GM18858 (cell line): ENCODE measurements at regions not wholly inside any gene's neighbourhood (a gene's known extent, or its start where the extent isn't known, plus 50 kb on each side); places are given as distances from the start of the nearest gene placed in this dataset.

Experiments used
- ATAC-seq: cut with Tn5 transposase; IDR thresholded peaks from one replicate; pipeline ENCODE4 v1.9.1; 2021; ENCODE audit not compliant: unreplicated experiment

DNA sequence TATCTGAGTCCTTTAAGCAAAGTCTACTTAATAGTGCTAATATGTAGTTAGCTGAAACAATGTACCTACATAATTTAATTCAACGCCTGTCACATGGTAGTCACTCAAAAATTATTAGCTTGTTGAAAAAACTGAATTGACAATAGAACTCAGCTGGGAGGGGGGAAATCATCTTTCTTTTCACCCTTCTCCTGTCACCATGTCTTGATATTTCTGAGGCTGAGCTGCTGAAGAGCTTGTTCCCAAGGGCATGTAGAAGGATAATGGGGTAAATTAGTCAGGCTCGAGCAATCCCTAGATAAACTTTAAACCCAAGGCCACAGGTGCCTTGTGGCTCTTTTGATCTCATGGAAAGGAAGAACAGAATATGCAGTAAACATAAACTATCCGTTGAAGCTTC, 339.6 kb upstream of the LRATD1 start:
- ATAC-seq = no peak

DNA sequence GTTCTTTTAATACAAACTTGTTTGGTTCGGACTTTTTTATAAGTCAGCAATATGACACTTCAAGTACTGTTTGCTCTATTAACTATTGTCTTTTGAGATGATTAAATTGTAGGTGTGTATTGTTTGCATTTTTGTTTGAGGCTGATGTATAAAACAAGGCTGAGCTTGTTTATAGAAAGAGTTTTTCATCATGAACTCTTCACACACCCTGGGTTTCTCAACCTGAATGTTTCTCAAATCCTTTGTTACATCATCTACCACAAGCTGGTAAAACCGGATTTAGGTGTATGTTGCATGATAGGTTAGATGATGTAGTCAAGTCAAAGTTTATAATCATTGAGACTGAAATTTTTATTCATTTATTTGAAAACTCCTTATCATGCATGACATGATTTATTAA, 335.2 kb upstream of the LRATD1 start:
- no peak for ATAC-seq

DNA sequence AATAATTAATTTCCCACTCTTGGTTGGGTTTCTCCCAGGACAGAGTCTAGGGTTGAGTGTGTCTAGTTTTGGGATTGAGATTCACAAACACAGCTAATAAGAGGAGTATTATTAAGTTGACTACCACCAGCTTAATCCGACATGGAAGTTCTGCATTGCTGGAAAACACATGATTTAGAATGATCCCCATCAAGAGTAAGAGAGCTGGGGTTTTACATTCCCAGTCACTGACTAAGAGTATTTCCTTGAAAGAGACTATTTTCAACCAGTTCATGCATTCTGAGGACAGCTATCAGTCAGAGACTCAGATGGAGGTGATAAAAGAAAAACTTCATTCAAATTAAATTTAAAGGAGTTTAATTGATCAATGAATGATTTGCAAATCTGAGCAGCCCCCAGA, 334.6 kb upstream of the LRATD1 start:
- ATAC-seq = no peak

DNA sequence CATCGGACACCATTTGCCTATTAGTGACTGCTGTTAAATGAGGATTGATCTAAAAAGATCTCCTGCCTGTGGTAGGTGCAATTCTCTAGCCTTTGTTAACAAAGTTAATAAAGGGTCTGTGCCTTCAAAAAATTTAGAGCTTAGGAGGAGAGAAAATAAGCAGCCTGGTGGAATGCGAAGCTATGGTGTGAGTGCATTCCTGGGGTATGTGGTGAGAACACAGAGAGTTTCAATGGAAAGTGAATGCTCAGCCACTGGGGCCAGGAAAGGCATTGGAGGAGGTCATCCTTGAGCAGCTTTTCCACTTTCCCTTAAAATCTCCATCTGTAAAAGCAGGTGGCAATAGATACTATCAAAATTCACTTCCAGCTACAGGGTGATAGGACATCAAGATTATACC, 331.2 kb upstream of the LRATD1 start:
- ATAC-seq = no peak

DNA sequence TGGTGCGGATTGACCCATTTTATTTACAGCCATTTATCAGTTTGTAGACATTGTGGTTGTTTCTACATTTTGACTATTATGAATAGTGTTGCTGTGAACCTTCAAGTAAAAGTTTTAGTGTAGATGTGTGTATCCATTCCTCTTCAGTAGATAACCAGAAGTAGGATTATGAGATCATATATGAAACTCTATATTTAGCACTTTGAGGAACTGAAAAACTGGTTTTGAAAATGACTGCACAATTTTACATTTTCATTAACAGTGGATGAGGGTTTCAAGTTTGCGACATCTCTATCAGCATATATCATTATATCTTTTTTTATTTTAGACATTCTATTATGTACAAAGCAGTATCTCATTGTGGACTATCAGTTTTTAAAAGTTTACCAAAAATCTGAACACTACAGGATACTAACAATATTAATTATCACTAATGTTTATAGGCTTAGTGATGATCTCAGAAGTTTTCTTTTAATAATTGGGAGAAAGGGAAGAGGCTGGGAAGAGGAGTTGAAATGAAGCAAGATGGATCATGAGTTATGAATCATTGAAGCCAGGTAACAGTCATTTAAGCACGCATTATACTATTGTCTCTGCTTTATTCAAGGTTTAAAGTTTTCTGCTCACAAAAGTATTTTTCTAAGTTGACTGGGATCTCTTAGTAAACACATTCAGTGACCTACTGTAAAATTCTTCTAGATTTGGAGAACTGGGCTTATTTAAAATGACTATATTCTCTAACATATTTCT, 329.0 kb upstream of the LRATD1 start:
- ATAC-seq = peak; percentile 92

DNA sequence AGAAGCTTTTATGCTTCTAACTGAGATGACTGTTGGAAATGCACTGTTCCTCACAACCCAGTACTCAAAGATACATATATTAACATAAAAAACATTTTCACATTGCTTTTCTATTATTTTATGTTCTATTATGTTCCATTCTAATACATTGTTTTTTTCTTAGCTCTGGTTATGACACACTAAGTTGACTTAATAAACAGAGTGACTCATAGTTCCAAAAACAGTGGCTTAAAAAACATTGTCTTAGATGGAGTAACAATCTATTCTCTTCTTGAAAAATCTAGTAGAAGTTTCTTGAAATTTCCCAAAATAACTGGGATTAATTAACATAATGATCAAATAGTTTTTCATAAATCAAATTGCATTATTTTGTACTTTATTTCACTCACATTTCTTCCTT, 328.2 kb upstream of the LRATD1 start:
- no peak for ATAC-seq

DNA sequence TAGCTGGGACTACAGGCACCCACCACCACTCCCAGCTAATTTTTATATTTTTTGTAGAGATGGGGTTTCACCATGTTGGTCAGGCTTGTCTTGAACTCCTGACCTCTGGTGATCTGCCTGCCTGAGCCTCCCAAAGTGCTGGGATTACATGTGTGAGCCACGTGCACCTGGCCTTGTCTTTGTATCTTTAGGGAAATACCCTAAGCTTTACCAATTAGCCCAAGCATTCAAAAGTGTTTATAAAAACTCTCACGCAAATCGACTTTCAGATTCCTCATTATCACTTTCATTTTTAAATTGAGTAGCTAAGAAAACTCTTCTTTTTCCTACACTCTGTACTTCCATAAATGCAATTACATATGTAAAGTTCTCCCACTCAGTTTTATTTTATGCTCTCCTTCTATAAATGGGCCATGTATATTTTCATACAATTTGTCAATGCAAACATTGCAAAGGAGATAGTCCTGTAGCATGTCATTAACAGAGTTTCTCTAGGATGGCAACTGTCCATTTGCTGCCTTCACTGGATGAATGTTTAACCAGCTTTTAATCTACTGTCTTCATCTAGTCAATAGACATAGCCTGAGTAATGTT, 326.2 kb upstream of the LRATD1 start:
- peak; percentile 56 for ATAC-seq

DNA sequence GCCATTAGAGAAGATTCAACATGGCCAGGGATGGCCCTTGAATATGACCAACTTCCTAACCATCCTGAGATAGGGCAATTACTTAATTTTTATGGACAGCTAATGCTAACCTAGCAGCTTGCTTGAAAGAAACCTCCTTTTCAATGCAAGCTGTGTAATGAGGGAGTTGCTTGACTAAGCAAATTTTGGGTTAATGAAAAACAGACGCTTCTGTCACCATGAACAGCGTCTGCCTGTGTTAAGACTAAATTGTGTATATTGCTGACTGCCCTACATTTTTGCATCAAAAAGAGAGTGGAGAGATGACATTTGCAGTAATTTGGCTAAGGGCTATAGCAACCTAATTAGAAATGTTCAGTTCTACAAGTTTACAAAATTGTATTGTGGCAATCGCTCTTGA, 319.2 kb upstream of the LRATD1 start:
- ATAC-seq = no peak

DNA sequence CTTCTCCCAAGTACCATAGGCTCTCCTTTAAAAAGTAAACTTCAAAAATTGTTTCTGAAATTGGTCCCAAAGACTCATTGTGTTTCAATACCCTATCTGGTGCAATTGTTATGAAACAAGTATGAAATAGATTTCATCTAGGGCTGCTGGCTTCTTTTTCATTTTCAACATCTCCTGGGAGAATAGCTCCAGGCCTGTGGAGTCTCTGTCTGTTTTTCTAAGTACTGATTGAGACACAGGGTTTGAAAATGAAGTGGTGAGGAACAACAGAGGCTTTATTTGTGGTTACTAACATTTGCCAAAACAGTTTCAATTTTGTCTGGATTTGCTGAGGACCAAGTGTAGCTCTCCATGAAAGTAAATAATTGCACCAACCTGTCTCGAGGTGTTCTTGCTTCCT, 315.9 kb upstream of the LRATD1 start:
- ATAC-seq = no peak

DNA sequence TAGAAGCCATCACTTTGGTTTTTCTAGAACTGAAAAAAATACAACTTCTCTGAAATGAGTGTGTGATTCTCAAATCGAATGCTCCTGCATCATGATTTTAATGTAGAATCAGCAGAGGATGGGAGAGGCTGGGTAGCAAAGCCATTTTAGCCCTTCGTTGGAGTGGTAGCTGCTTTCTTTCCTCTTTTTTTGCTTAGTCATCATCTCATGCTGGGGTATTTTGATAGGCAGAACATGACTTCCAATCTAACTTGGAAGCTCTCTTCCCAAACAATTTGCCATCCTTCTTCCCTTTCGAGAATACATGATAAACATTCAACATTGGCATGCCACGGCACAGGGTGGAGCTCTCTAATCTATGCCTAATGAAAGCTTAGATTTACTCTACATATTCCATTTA, 311.2 kb upstream of the LRATD1 start:
- ATAC-seq = no peak

DNA sequence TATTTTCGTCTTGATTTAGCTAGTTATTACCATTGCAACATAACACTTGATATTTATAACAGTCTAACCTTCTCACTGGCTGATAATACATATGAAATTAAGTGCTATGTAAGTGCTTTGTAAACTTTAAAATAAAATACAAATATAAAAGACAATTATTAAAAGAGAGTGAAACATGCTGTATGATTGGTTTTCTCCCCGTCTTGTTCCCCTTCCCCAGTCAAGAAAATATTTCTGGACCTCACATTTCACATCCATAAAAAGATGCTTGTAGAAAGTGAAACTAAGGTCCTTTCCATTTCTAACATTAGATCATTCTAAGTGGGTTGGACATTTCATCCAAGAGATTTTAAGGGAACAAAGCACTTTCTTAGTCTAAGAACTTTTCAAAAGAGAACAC, 310.2 kb upstream of the LRATD1 start:
- ATAC-seq = no peak

DNA sequence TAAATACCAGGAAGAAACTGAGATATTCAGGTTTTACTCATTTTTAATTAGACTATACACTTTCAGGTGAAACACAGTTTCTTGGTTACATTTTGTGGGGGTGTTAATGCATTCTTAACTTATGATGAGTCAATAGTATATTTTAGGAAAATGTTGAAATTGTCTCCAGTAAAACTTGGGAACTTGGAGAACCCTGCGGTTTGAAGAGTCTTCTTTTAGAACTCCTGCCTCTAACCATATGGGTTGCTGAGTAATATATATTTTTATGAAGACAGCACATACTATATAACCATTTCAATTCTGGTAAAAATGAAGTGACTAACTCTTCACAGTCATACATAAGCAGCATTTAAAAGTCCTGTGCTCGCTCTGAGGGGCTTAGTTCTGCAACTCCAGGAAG, 308.2 kb upstream of the LRATD1 start:
- ATAC-seq = no peak

DNA sequence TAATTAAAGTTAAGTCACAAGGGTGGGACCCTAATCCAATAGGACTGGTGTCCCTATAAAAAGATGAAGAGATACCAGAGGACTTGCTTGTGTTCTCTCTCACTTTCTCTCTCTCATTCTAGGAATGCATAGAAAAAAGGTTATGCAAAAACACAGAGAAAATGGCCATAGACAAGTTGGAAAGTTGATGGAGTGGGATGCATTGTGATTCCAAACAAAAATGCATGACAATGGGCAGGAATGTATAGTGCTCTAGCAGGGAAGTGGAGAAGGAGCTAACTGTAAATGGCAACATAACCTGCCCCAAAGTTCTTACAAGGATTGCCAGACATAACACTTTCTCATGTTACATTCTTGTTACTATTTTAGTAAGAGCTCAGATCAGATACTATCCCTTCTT, 301.6 kb upstream of the LRATD1 start:
- ATAC-seq = no peak

DNA sequence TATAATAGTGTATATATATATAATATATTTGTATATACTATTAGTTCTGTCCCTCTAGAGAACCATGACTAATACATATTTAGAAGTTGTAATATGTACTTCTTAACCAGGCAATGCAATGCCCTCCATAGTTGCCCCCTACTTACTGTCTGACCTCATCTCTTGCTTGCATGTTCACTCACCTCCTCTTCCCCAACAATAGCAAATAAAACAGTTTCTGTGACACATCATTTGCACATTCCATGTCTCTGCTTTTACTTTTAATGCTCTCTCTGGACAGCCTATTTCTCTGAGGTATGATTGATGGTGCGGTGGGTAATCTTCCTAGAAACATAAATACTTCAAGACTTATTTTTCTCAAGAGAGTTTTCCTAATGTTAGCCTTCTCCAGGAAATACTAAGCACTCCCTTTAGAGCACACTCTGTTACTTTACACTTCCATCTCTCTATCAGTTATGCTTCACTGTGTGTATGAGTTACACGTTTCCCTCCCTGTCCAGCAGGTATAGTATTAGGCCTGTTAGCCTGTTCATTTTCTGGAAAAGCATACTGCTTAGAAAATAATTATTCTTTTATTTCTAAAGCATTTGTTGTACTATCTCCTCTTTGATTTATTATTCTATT, 295.6 kb upstream of the LRATD1 start:
- ATAC-seq = no peak

DNA sequence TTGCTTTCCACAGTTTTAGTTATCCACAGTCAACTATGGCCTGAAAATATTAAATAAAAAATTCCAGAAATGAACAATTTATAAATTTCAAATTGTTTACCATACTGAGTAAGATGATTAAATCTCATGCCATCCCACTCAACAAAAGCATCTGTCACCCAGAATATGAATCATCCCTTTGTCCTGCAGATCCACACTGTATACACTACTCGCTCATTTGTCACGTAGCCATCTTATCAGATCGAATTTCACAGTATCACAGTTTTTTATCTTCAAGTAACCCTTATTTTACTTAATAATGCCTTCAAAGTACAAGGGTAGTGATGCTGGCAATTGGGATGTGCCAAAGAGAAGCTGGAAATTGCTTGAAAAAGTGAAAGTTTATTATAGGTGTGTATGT, 291.8 kb upstream of the LRATD1 start:
- ATAC-seq = no peak

DNA sequence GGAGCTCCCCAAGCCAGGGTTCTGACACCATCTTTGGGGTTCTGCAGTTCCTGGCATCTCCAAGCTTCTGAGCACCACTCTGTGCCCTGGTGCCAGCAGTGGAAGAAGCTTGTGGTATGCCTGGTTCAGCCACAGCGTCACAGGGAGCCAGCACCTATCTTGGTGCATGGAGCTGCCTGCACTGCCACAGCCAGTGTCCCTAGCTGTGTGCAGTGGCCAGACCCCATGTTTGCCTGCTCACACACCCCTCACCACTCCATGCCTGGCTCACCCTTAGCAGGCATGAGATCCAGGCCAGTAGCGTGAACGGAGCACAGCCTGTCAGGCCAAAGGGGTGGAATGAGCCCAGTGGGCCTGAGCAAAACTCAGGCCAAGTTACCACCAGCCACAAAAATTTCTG, 290.2 kb upstream of the LRATD1 start:
- no peak for ATAC-seq

DNA sequence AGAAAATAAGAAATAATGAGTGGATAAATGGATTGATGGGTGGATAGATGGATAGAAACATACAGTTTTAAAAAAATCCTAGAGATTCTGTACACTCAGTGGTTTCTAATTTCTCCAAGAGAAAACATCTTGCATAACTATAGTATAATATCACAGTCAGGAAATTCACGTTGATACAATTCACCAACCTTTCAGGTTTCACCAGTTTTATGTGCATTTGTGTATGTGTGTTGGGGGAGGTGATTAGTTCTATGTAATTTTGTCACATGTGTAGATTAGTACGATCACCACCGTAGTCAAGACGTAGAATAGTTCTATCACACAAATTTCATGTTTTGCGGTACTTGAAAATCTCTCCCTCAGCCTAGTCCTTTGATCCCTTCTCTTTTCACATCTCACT, 288.2 kb upstream of the LRATD1 start:
- no peak for ATAC-seq

DNA sequence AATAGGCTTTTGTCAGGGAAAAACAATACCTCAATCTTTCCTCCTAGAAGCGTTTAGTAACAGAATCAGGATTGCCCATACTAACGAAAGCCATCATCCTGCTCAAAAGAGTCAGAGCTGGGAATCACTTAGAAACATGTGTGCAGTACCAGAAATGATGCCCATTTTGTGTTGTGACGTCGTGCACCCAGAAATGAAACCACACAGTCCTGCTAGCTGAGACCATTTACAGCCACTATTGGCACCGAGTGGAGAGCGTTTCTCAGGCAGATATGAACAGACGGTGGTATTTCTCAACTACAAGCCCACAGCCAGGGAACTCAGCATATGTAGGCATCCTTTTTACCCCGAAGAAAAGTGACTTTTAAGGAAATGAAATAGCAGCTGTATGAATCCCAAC, 284.3 kb upstream of the LRATD1 start:
- no peak for ATAC-seq

DNA sequence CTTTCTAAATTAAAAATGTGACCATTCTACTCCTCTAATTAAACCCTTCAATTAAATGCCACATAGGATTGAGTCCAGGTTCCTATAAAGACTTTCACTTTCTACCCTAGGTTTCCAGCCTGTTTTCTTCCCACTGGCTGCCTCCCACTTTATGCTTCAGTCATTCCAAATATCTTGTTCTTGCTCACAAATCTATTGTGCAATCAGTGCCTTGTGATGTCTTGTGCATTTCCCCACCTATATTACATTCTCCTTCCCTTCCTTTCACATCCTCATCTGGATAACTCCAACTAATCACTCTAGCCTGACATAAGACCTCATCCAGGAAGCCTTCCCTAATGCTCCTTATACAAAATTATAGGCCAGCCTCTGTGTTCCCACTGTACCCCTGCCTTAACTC, 281.7 kb upstream of the LRATD1 start:
- ATAC-seq = no peak

DNA sequence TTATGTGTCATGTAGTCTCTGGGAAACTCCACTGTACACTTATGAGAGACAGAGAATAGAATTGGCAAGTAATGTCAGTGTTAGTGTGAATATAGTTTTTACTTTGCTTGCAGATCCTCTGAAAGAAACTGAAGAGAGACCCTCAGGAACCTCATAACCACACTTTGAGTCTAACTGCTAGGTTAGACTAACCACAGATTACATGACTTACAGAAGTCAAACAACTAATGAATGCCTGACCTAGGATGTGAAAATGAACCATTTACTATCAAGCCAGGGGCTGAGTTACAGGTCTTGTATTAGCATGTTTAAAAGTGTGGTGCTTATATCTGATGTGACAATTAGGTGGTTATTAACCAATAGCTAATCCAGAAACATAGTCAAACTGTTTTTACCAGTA, 280.4 kb upstream of the LRATD1 start:
- no peak for ATAC-seq

DNA sequence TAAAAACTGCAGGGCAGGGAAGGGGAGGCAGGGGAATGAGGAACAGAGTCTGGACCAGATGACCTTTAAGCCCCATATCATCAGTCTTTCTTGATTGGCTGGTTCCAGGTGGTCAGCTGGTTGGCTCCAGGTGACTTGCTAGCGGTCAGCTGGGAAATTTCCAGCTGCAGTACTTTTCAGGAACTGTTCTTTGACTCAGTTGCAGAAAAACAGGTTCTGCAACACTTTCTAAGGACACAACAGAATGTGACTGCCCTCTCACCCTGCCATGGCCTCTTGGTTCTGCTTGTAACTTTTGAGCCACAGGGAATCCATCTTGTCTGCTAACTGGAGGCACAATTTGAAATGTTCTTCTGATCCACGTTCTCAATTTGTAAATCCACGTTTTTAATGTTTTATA, 278.3 kb upstream of the LRATD1 start:
- ATAC-seq = no peak

DNA sequence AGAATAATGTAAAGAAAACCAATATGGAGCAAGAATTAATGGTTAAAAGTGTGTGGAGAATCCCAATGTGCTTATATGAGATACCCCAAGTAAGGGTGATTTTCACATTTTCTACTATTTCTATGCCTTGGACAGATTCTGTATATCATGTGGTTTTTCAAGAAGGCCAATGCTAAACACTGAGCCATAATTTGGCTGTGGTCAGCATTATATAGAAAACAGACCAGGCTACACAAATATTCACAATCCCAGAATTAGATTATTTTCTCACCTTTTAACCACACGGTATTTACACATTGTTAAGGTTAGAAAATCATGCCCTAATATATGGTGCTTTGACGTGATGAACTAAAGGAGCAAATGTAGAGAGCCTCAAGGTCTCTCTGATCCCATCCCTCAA, 277.4 kb upstream of the LRATD1 start:
- no peak for ATAC-seq

DNA sequence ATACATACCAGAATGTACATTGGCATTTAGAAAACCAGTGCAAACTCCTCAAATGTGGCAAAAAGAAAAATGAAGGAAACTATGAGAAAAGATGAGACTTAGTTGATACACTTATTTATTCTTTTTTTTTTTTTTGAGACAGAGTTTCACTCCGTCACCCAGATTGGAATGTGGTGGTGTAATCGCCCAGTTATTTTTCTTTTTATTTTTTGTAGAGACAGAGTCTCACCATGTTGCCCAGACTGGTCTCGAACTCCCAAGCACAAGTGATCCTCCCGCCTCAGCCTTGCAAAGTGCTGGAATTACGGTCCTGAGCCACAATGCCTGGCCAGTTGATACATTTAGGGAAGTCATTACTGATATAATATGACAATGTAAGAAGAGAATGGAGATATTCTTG, 274.2 kb upstream of the LRATD1 start:
- ATAC-seq = no peak
